ENCODE measurements at regions not wholly inside any gene's neighbourhood (a gene's known extent, or its start where the extent isn't known, plus 50 kb on each side); places are given as distances from the start of the nearest gene placed in this dataset.
"Not testable (repeated sequence)": the region's sequence is repeated elsewhere in the genome, so short reads cannot be mapped to it uniquely, and the experiment has no call there.

DNA sequence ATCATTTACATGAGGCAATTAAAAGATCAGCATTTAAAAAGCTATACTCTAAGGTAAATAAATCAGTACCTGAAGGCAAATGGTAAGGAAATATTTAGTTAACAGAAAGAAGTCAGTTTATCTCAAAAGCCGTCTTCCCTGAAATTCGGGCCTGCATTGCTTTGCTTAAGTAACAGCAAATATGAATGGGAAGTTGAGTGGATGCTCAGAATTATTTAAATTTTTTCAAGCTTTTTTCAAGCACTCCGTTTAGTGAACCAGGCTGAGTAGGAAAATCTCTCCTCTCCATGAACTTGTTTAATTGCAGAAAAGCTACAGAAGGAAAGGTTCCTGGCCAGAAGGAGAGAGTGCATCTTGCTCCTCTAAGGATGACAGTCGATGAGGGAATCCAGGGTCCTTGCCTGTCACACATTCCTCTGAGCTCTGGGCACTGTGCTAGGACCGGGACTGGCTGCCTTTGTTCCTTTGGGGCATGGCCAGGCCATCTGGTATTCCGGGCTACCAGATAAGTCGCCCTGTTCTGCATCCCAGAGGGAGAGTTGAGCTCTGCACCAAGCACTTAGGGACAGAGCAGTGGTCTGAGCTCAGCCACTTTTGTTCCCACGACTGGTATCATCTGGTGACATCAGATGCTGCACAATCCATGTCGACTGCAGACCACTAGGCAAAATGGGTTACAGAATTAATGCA lies 77.6 kb downstream of the RIN2 start:
- no peak for DNase-seq

GRCh38 chr20:19838468-19838867 lies 80.4 kb downstream of the RIN2 start:
- no peak for DNase-seq

DNA sequence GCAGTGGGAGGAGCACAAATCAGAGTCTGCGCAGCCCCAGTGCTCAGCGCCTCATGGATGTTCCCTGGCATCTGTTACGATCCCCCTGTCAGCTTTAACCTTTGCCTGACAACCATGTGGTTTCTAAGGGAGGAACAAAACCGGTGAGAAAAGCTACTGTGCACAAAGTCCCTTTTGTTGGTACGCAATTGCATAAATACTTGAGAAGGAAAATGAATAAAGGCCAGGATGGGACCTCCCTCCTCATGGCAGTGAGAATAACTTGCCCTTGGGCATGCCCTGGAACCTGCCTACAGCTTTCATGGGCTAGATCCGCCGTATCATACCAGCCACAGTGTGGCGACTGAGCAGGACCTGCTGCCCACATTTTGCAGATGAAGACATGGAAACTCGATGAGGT lies 81.0 kb downstream of the RIN2 start:
- DNase-seq = no peak

GRCh38 chr20:19840111-19840710 lies 82.2 kb downstream of the RIN2 start:
- DNase-seq = no peak

GRCh38 chr20:19841740-19842139 lies 83.7 kb downstream of the RIN2 start:
- no peak for DNase-seq

GRCh38 chr20:19844850-19845249 lies 86.8 kb downstream of the RIN2 start:
- not testable (repeated sequence) for DNase-seq

- no peak for DNase-seq
Measured at GRCh38 chr20:19847383-19847782, 89.3 kb downstream of the RIN2 start.

DNA sequence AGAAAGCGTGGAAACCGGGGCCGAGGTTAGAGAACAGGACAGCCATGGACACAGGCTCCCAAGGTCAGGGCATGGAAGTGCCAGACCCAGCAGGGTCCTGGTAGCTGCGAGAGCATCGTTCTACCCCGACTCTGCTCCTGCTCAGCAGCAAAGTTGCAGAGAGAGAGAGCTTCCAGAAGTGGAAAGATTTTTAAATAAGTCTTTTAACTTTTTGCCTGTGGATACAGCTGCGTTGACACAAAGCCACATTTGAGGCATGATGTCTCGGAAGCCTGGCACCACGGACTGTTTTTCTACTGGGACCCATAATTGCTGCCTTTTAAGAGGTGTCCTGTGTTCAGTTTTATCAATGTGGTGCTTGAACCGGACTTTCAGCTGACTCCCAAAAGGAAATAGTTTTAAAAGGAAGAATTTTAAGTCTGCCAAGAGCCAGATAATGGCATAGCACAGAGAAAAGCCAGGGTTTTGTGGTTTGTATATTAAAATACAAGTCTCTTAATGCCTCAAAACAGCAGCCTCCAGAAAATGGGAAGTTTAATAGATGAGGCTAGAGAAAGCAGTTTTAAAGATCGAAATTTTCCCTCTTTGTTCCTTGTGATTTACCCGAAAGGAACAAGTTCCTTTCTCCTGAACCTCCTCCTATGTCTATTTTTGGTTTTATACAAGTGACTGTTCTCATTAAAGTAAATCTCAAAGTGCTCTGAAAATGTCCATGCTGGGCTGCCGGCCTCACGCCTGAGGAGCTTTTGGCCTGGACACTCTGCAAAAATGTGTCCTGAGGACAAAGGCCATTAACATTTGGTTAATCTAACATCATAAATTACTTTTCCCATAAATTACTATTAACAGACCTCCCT lies 91.5 kb downstream of the RIN2 start:
- DNase-seq = no peak

DNA sequence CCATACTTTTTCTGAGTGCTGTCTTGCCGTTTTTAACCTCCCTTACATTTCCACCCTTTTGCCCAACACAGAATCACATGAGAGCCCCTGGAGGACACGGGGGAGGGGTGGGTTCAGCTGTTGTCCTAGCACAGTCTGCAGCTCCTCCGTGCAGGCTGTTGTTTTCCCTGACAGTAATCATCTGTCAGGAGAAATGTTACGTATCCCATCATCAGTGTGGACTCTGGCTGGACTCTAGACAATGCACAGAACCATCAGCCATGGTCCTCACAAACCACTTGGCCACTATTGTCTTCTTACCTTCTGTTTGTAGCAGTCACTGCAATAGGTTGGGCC lies 92.1 kb downstream of the RIN2 start:
- no peak for DNase-seq

DNA sequence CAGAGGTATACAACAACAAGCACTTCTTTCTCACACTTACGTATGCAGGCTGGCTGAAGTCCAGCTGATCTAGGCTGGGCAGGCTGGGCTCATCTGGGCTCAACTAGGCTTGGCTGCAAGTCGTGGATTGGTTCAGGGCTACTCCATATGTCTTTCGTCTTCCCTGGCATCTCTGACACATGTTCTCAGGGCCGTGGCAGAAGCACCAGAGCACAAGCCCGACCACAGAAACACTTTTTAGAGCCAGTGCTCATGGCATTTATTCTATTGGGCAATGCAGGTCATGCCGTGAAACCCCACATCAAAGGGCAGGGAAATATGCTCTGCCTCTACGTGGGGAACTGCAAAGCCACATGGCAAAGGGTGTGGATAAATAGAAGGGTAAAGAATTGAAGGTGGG lies 93.8 kb downstream of the RIN2 start:
- no peak for DNase-seq

DNA sequence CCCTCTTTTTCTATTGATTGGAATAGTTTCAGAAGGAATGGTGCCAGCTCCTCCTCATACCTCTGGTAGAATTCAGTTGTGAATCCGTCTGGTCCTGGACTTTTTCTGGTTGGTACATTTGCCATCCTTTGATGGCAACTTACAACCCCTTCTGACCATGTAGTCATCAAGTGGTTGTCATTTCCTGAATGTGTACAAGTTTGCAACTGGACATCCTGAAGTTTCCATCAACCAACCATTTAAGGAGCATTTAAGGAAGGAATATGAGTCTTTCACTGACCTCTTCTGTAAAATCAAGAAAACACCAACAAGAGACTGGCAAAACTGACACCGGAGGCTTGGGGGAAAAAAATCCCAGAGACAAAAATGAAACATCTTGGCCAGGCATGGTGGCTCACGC lies 97.4 kb downstream of the RIN2 start:
- DNase-seq = peak; percentile 18 to 41

GRCh38 chr20:19858466-19859371 lies 100.7 kb downstream of the RIN2 start:
- no peak for DNase-seq

DNA sequence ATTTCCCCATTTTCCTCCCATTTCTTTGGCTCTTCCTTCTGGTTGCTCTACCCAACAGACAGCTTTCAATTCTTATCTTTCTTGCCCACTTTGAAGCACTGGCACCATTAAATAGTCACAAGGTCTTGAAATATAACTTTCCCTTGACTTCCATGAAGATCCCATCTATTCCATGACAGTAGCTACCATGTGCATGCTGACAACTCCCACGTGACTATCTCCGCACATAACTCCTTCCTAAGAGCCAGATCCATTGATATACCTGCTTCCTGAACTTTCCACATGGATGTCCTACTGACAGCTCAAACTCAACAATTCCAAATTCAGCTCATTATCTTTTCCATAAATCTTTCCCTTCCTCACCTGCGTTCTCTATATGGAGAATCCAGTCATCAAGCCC lies 101.4 kb downstream of the RIN2 start:
- no peak for DNase-seq

GRCh38 chr20:19860737-19861136 lies 102.7 kb downstream of the RIN2 start:
- DNase-seq = no peak

- no peak for DNase-seq
Measured at GRCh38 chr20:19861147-19861759, 103.2 kb downstream of the RIN2 start.

- no peak for DNase-seq
Measured at GRCh38 chr20:19864130-19864529, 106.1 kb downstream of the RIN2 start.

DNA sequence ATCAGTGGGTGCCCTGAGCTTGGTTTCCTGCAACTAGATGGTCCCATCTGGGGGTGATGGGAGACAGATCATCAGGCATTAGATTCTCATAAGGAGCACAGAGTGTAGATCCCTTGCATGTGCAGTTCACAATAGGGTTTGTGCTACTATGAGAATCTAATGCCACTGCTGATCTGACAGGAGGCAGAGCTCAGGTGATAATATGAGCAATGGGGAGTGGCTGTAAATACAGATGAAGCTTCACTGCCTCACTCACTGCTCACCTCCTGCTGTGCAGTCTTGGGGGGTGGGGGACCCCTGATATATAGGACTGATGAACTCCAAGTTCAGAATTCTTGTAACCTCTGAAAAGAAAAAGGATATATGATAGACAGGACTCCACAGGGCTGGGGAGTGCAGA lies 108.0 kb downstream of the RIN2 start:
- no peak for DNase-seq

GRCh38 chr20:19867074-19867473 lies 109.0 kb downstream of the RIN2 start:
- peak; percentile 89 to 95 for DNase-seq

- DNase-seq = peak; percentile 88 to 89
Measured at GRCh38 chr20:19867940-19868371, 109.9 kb downstream of the RIN2 start.

- DNase-seq = no peak
Measured at GRCh38 chr20:19868441-19868840, 110.4 kb downstream of the RIN2 start.

- no peak for DNase-seq
Measured at GRCh38 chr20:19872001-19872400, 113.9 kb downstream of the RIN2 start.

DNA sequence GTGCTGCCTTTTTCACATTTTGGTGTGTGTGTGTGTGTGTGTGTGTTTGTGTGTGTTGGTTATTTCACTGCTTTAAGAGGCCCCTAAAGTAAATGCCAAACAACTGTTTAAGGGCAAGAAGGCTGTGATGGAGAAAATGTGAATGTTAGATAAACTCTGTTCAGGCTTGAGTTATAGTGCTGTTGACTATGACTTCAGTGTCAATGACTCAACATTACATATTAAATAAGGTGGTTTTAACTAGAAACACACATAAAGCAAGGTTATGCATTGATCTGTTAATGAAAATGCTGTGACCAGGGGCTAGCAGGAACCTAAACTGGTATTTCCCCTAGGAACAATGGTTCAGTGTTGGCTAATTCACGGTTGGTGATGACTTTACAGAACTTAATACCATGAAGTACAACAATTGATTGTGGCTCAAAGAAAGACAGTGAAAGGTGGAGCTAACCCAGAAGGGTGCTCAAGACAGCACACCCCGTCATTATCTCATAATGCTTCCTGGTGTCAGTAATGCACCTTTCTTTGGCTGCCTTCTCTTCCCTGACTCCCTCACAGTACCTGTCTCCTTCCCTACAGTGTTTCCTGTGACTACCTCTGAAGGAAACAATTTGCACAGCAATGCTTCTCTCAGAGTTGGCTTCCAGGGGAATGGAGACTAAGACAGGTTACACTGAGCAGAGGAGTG lies 116.1 kb downstream of the RIN2 start:
- no peak for DNase-seq
